ENCODE measurements at regions not wholly inside any gene's neighbourhood (a gene's known extent, or its start where the extent isn't known, plus 50 kb on each side); places are given as distances from the start of the nearest gene placed in this dataset.

DNA sequence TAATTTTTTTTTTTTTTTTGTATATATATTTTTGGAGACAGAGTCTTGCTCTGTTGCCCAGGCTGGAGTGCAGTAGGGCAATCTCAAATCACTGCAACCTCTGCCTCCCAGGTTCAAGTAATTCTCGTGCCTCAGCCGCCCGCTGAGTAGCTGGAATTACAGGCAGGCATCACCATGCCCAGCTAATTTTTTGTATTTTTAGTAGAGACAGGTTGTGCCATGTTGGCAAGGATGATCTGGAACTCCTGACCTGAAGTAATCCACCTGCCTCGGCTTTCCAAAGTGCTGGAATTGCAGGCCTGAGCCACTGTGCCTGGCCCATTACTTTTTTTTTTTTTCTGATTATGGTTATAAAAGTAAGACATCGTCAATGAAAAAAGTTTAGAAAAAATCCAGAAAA lies 84.0 kb upstream of the LMNB1 start:
- TF ChIP-seq, protein P1, sequence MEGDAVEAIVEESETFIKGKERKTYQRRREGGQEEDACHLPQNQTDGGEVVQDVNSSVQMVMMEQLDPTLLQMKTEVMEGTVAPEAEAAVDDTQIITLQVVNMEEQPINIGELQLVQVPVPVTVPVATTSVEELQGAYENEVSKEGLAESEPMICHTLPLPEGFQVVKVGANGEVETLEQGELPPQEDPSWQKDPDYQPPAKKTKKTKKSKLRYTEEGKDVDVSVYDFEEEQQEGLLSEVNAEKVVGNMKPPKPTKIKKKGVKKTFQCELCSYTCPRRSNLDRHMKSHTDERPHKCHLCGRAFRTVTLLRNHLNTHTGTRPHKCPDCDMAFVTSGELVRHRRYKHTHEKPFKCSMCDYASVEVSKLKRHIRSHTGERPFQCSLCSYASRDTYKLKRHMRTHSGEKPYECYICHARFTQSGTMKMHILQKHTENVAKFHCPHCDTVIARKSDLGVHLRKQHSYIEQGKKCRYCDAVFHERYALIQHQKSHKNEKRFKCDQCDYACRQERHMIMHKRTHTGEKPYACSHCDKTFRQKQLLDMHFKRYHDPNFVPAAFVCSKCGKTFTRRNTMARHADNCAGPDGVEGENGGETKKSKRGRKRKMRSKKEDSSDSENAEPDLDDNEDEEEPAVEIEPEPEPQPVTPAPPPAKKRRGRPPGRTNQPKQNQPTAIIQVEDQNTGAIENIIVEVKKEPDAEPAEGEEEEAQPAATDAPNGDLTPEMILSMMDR (conservative IDR thresholded peaks at IDR 0.05 in 1 of 2, IDR thresholded peaks at IDR 0.05 in 1 of 2; ENCODE audit: low read depth in 1 of 2, low read length in 2 of 2) = no peak
- TF ChIP-seq EZH2 (IDR thresholded peaks at IDR 0.05; ENCODE audit: low read length, missing control alignments) = no peak

Measured in fibroblast of lung (primary cell).